ENCODE measurements at regions not wholly inside any gene's neighbourhood (a gene's known extent, or its start where the extent isn't known, plus 50 kb on each side); places are given as distances from the start of the nearest gene placed in this dataset.

- Histone ChIP-seq H3K9me2 (ENCODE audit: insufficient read depth, low read length) (no peaks in the 10 kb centered on the region), H3K36me3 (ENCODE audit: insufficient read depth, low read length) (no peaks in the 10 kb centered on the region), H3K27me3 (ENCODE audit: insufficient read depth, low read depth, low read length) (no peaks in the 10 kb centered on the region), H3K27ac (ENCODE audit: low read length) (no peak overlapping the region), H4K20me1 (ENCODE audit: insufficient read depth) (no peaks in the 10 kb centered on the region), H3K4me2 (ENCODE audit: low read length) (no peak overlapping the region), H3F3A (ENCODE audit: insufficient read depth, low read length, poor library complexity, severe bottlenecking) (no peaks in the 10 kb centered on the region), H3K9ac (ENCODE audit: low read length) (no peak overlapping the region), H3K9me3 (ENCODE audit: low read length) (no peaks in the 10 kb centered on the region), H3K4me3 (ENCODE audit: low read length) (no peak overlapping the region), H2AFZ (ENCODE audit: low read depth, low read length) (no peak overlapping the region), H3K79me2 (replicated peaks; ENCODE audit: insufficient read depth, low read length) (no peaks in the 10 kb centered on the region)
- TF ChIP-seq CTCF (IDR thresholded peaks at IDR 0.05; ENCODE audit: poor library complexity, severe bottlenecking) (no peak), MXI1 (conservative IDR thresholded peaks at IDR 0.05; ENCODE audit: poor library complexity, severe bottlenecking) (no peak), EP300 (conservative IDR thresholded peaks at IDR 0.05; ENCODE audit: poor library complexity, severe bottlenecking) (no peak), REST (IDR thresholded peaks at IDR 0.05; ENCODE audit: borderline replicate concordance) (no peak), EZH2 (IDR thresholded peaks at IDR 0.05; ENCODE audit: borderline replicate concordance, insufficient read depth, low read length, poor library complexity, severe bottlenecking) (no peak), POLR2AphosphoS5 (IDR thresholded peaks at IDR 0.05) (no peak), RAD21 (conservative IDR thresholded peaks at IDR 0.05) (no peak), SMC3 (conservative IDR thresholded peaks at IDR 0.05; ENCODE audit: poor library complexity) (no peak), TAF1 (IDR thresholded peaks at IDR 0.05; ENCODE audit: low read depth) (no peak)
Observed at GRCh38 chr5:143964919-143965318, 153.0 kb downstream of the HMHB1 start.

GRCh38 chr5:143966280-143966679 lies 154.3 kb downstream of the HMHB1 start:
- Histone ChIP-seq H3K27me3 (ENCODE audit: insufficient read depth, low read depth, low read length) (no peaks in the 10 kb centered on the region), H3K36me3 (ENCODE audit: insufficient read depth, low read length) (no peaks in the 10 kb centered on the region), H4K20me1 (ENCODE audit: insufficient read depth) (no peaks in the 10 kb centered on the region), H3K9ac (ENCODE audit: low read length) (no peak overlapping the region), H3K79me2 (replicated peaks; ENCODE audit: insufficient read depth, low read length) (no peaks in the 10 kb centered on the region), H3K4me3 (ENCODE audit: low read length) (no peak overlapping the region), H3K27ac (ENCODE audit: low read length) (no peak overlapping the region), H2AFZ (ENCODE audit: low read depth, low read length) (no peak overlapping the region), H3F3A (ENCODE audit: insufficient read depth, low read length, poor library complexity, severe bottlenecking) (no peaks in the 10 kb centered on the region), H3K4me2 (ENCODE audit: low read length) (no peak overlapping the region), H3K9me2 (ENCODE audit: insufficient read depth, low read length) (no peaks in the 10 kb centered on the region), H3K9me3 (ENCODE audit: low read length) (no peaks in the 10 kb centered on the region)
- TF ChIP-seq EZH2 (IDR thresholded peaks at IDR 0.05; ENCODE audit: borderline replicate concordance, insufficient read depth, low read length, poor library complexity, severe bottlenecking) (no peak), MXI1 (conservative IDR thresholded peaks at IDR 0.05; ENCODE audit: poor library complexity, severe bottlenecking) (no peak), POLR2AphosphoS5 (IDR thresholded peaks at IDR 0.05) (no peak), REST (IDR thresholded peaks at IDR 0.05; ENCODE audit: borderline replicate concordance) (no peak), EP300 (conservative IDR thresholded peaks at IDR 0.05; ENCODE audit: poor library complexity, severe bottlenecking) (no peak), SMC3 (conservative IDR thresholded peaks at IDR 0.05; ENCODE audit: poor library complexity) (no peak), CTCF (IDR thresholded peaks at IDR 0.05; ENCODE audit: poor library complexity, severe bottlenecking) (no peak), TAF1 (IDR thresholded peaks at IDR 0.05; ENCODE audit: low read depth) (no peak), RAD21 (conservative IDR thresholded peaks at IDR 0.05) (no peak)

All from neural cell (in vitro differentiated cells).